Aorta (tissue), 5 donors: ENCODE measurements at regions not wholly inside any gene's neighbourhood (a gene's known extent, or its start where the extent isn't known, plus 50 kb on each side); places are given as distances from the start of the nearest gene placed in this dataset.
A peak's percentile ranks its signal among the peaks of the same experiment; 100 is the strongest.
"Not testable (repeated sequence)": the region's sequence is repeated elsewhere in the genome, so short reads cannot be mapped to it uniquely, and the experiment has no call there.

Experiments used
- ATAC-seq: fragments of 200-7000 bp; cut with Tn5 transposase; one replicate; pipeline ENCODE4 v1.9.1; 2022; ENCODE audit warnings: moderate library complexity; ENCODE audit not compliant: low FRiP score
- DNase-seq, 2 donors: peaks; one replicate each; pipeline ENCODE4 v3.0.0-alpha.2; 2020
- H3K27ac ChIP-seq, 2 donors: one replicate each; pipeline ENCODE4 v1.5.1; 2013; ENCODE audit warnings: low read length in 2 of 2, mild to moderate bottlenecking in 2 of 2, moderate library complexity in 2 of 2, control low read depth in 1 of 2, inconsistent platforms in 1 of 2, low read depth in 1 of 2
- H3K27me3 ChIP-seq, 2 donors: one replicate each; pipeline ENCODE4 v1.6.1; 2013; ENCODE audit warnings: control low read depth in 1 of 2, low read length in 1 of 2, mild to moderate bottlenecking in 1 of 2, moderate library complexity in 1 of 2; ENCODE audit not compliant: insufficient read depth in 2 of 2, control insufficient read depth in 1 of 2
- H3K36me3 ChIP-seq, 2 donors: one replicate each; pipeline ENCODE4 v1.6.1; 2013; ENCODE audit warnings: control low read depth in 1 of 2, low read length in 1 of 2, mild to moderate bottlenecking in 1 of 2; ENCODE audit not compliant: insufficient read depth in 2 of 2, control insufficient read depth in 1 of 2
- H3K4me1 ChIP-seq, 2 donors: one replicate each; pipeline ENCODE4 v1.6.1; 2013; ENCODE audit warnings: low read length in 2 of 2, control low read depth in 1 of 2, mild to moderate bottlenecking in 1 of 2, moderate library complexity in 1 of 2; ENCODE audit not compliant: insufficient read depth in 2 of 2, control insufficient read depth in 1 of 2
- H3K4me3 ChIP-seq, 2 donors: one replicate each; pipeline ENCODE4 v1.5.1; 2013; ENCODE audit warnings: low read length in 2 of 2, control low read depth in 1 of 2, mild to moderate bottlenecking in 1 of 2
- H3K9me3 ChIP-seq: one replicate; pipeline ENCODE4 v1.6.1; 2013; ENCODE audit warnings: mild to moderate bottlenecking, low read length; ENCODE audit not compliant: control insufficient read depth
- WGBS, 2 donors: extraction: QIAGEN DNeasy Blood & Tissue Kit; methylation state at CpG; one replicate each; pipeline ENCODE4 v1.1.7; 2013; 5-methylcytosine and 5-hydroxymethylcytosine counted together
- intact Hi-C, 2 donors: fragments of 100-400 bp; cut with DNase I; formaldehyde crosslinking; loops; one replicate each; pipeline versions ENCODE4 v1.14.2 to v1.15.0; 2022
- donor health status: healthy with polysubstance abuse.
- donor health status: Bipolar disorder and iron deficiency.
- donor health status: DM: no; HTN: no; CAD: no.
- donor health status: DM: no; HTN: no; CAD: no.
- donor health status: DM: yes; HTN: yes; CAD: no.

- ATAC-seq, result no peak
- H3K27me3 ChIP-seq, result no peaks in the 10 kb centered on the region
- no peak overlapping the region for H3K4me3 ChIP-seq
- intact Hi-C loops, result no loop called here
- no peaks in the 10 kb centered on the region for H3K4me1 ChIP-seq
- no peak overlapping the region for H3K27ac ChIP-seq
- H3K9me3 ChIP-seq, result no peaks in the 10 kb centered on the region
- DNase-seq, result no peak
- WGBS, 2 donors, result 22 to 32% methylated on average over 4 of the region's 4 CpGs
- no peaks in the 10 kb centered on the region for H3K36me3 ChIP-seq
Measured at GRCh38 chr1:102715150-102715549, 393.2 kb downstream of the COL11A1 start.

GRCh38 chr1:102699524-102699923 lies 408.8 kb downstream of the COL11A1 start:
- Histone ChIP-seq H3K4me1 (no peaks in the 10 kb centered on the region), H3K27ac (no peak overlapping the region), H3K36me3 (no peaks in the 10 kb centered on the region), H3K27me3 (no peaks in the 10 kb centered on the region), H3K9me3 (no peaks in the 10 kb centered on the region), H3K4me3 (no peak overlapping the region)
- ATAC-seq (no peak), DNase-seq (no peak)
- 61 to 67% methylated on average over 1 of the region's 1 CpG for WGBS, 2 donors
- intact Hi-C loops, result no loop called here

GRCh38 chr1:102693345-102693744 lies 415.0 kb downstream of the COL11A1 start:
- Histone ChIP-seq H3K4me1 (no peaks in the 10 kb centered on the region), H3K27me3 (no peaks in the 10 kb centered on the region), H3K27ac (no peak overlapping the region), H3K4me3 (no peak overlapping the region), H3K36me3 (no peaks in the 10 kb centered on the region), H3K9me3 (no peaks in the 10 kb centered on the region)
- 64 to 80% methylated on average over 1 of the region's 1 CpG for WGBS, 2 donors
- intact Hi-C loops, result no loop called here
- DNase-seq (no peak), ATAC-seq (no peak)

DNA sequence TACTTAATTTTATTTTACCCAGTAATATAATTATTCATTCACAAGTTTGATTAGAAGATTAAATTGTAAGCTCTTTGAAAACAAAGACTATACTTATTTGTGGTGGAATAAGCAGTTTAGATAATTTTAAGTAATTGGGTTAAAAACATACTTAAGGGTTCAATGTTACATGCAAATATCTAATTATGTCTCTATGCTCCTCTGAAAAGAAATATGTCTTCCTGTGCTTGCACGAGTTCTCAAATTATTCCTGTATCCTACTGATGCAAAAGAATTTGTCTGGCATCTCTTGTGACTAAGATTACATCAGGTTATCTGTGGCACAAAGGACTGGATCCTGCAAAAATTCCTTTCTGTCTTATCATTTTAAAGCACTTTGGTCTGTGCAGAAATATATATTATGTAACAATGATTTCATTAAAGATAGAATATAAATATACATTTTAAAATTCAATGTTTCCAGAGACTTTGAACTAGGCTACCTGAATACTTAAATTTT lies 416.7 kb downstream of the COL11A1 start:
- Histone ChIP-seq H3K36me3 (no peaks in the 10 kb centered on the region), H3K4me3 (no peak overlapping the region), H3K27me3 (no peaks in the 10 kb centered on the region), H3K9me3 (no peaks in the 10 kb centered on the region), H3K27ac (no peak overlapping the region), H3K4me1 (no peaks in the 10 kb centered on the region)
- DNase-seq (no peak), ATAC-seq (no peak)
- 25 to 37% methylated on average over 1 of the region's 1 CpG for WGBS, 2 donors
- intact Hi-C loops, result no loop called here

DNA sequence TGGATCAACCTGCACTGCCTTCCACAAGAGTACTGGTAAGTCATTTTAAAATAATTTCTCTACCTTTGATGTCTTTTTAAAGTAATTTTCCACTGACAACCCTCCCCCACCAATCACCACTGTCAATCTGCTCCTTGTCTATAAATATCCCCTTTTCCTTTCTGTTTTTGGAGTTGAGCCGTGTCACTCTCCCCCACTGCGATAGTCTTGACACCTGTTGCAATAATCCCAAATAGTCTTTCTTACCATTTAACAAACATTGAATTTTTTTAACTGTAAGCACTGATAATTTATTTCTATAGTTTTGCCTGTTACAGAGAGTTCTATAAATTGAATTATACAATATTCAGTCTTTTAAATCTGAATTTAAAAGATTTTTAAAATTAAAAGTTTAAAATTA lies 420.9 kb downstream of the COL11A1 start:
- no peaks in the 10 kb centered on the region for H3K27me3 ChIP-seq
- ATAC-seq, result no peak
- H3K4me3 ChIP-seq, result no peak overlapping the region
- no peak overlapping the region for H3K27ac ChIP-seq
- H3K4me1 ChIP-seq, result no peaks in the 10 kb centered on the region
- intact Hi-C loops, result no loop called here
- no peak for DNase-seq
- H3K9me3 ChIP-seq, result no peaks in the 10 kb centered on the region
- WGBS, 2 donors, result 65 to 66% methylated on average over 2 of the region's 2 CpGs
- no peaks in the 10 kb centered on the region for H3K36me3 ChIP-seq

- H3K9me3 ChIP-seq, result no peaks in the 10 kb centered on the region
- H3K27me3 ChIP-seq, result peaks cover 0 to 2% of the 10 kb centered on the region in 2 donors
- no peaks in the 10 kb centered on the region for H3K36me3 ChIP-seq
- H3K4me3 ChIP-seq, result no peak overlapping the region
- 93 to 94% methylated on average over 13 of the region's 13 CpGs for WGBS, 2 donors
- no peak overlapping the region for H3K27ac ChIP-seq
- ATAC-seq (no peak), DNase-seq (peak in 1 of 2 donors; percentile 30)
- intact Hi-C loops, result no loop called here
- no peaks in the 10 kb centered on the region for H3K4me1 ChIP-seq
Measured at GRCh38 chr1:102661481-102661880, 446.8 kb downstream of the COL11A1 start.

GRCh38 chr1:102659876-102660483 lies 448.3 kb downstream of the COL11A1 start:
- H3K27ac ChIP-seq, intact Hi-C loops, H3K9me3 ChIP-seq, ATAC-seq, H3K4me1 ChIP-seq, H3K36me3 ChIP-seq, DNase-seq, H3K27me3 ChIP-seq, H3K4me3 ChIP-seq: not testable (repeated sequence)
- WGBS, 2 donors, result 94 to 95% methylated on average over 44 to 47 of the region's 47 CpGs

GRCh38 chr1:102655034-102655433 lies 453.3 kb downstream of the COL11A1 start:
- ATAC-seq (no peak), DNase-seq (no peak)
- no peaks in the 10 kb centered on the region for H3K4me1 ChIP-seq
- H3K9me3 ChIP-seq, result peaks cover 1% of the 10 kb centered on the region
- H3K27ac ChIP-seq, result no peak overlapping the region
- intact Hi-C loops, result no loop called here
- no peak overlapping the region for H3K4me3 ChIP-seq
- H3K27me3 ChIP-seq, result peaks cover 0 to 2% of the 10 kb centered on the region in 2 donors
- WGBS, 2 donors, result 90 to 92% methylated on average over 8 of the region's 8 CpGs
- H3K36me3 ChIP-seq, result no peaks in the 10 kb centered on the region

- H3K36me3 ChIP-seq, result no peaks in the 10 kb centered on the region
- DNase-seq (no peak), ATAC-seq (no peak)
- intact Hi-C loops, result no loop called here
- H3K9me3 ChIP-seq, result peaks cover 2% of the 10 kb centered on the region
- 61 to 69% methylated on average over 1 of the region's 1 CpG for WGBS, 2 donors
- H3K4me1 ChIP-seq, result no peaks in the 10 kb centered on the region
- H3K27me3 ChIP-seq, result no peaks in the 10 kb centered on the region
- H3K4me3 ChIP-seq, result no peak overlapping the region
- H3K27ac ChIP-seq, result no peak overlapping the region
Measured at GRCh38 chr1:102640872-102641271, 467.4 kb downstream of the COL11A1 start.
